ENCODE measurements at regions not wholly inside any gene's neighbourhood (a gene's known extent, or its start where the extent isn't known, plus 50 kb on each side); places are given as distances from the start of the nearest gene placed in this dataset.
A peak's percentile ranks its signal among the peaks of the same experiment; 100 is the strongest.

DNA sequence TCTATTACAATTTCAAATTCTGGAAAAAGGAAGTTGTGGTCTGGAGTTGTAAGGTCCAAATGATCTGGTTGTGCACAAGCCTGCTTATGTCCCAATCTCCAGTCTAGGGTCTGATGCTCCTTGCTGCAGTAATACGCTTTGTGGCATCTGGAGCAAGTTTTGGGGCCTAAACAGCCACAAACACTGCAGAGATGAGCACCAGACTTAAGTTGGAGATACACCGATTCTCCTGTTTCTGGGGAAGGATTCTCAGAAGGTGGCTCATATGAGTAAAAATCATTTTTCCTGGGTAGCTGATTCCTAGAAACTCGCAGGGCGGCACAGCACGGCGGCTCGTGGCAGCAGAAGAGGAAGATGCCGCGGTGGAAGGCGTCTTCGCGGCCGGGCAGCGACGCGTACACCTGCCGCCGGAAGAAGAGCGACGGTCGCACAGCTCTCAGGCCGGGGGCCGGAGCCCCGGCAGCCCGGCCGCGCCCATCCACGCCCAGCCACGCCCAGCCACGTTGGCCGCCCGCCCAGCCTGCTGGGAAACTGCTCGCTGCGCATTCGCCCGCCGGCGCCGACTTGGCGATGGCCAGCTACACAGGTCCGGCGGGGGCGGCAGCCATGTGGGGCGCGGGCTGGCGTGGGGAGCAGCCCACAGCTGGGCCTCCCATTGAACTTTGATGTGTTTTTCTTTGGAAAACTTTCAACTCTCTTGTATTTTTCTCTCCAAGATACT, 129.0 kb downstream of the ASCL4 start:
- TF ChIP-seq CTCF (IDR thresholded peaks at IDR 0.05; ENCODE audit: control insufficient read depth, insufficient read depth, low read depth, low read length, missing control alignments), result no peak
- no peak overlapping the region for H3K4me3 ChIP-seq (ENCODE audit: control insufficient read depth, low read depth, low read length)
- DNase-seq (ENCODE audit: low read depth), result no peak

- no peak for TF ChIP-seq CTCF (IDR thresholded peaks at IDR 0.05; ENCODE audit: control insufficient read depth, insufficient read depth, low read depth, low read length, missing control alignments)
- DNase-seq (ENCODE audit: low read depth), result no peak
- no peak overlapping the region for H3K4me3 ChIP-seq (ENCODE audit: control insufficient read depth, low read depth, low read length)
Measured at GRCh38 chr12:107906707-107907106, 132.2 kb downstream of the ASCL4 start.

DNA sequence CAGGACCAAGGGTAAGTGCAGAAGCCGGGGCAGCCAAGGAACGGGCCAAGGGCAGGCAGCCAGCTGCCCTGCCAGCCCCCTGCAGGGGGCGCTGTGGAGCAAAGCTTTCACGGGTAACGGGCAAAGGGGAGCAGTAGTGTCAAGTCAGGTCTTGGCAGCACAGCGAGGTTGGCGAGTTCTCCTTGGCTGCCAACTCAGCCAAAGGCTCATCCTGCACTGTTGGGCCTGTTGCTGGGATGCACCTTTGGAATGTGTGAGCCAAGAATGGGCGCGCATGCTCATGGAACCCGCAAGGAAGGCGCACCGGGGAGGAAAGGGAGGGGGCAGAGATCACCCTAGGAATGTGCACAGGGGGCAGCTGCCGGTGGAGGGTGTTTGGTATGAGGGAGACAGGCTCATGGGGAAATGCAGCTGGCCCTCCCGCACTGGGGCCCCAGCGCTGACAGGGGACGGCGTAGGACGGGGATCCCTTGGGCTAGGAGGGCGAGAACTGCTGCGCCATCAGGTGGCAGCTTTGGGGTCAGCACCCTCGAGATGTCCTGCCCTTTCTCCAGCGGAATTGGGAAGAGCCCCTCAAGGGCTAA, 138.0 kb downstream of the ASCL4 start:
- TF ChIP-seq CTCF (IDR thresholded peaks at IDR 0.05; ENCODE audit: control insufficient read depth, insufficient read depth, low read depth, low read length, missing control alignments), result peak; percentile 56
- DNase-seq (ENCODE audit: low read depth), result no peak
- H3K4me3 ChIP-seq (ENCODE audit: control insufficient read depth, low read depth, low read length), result no peak overlapping the region

DNA sequence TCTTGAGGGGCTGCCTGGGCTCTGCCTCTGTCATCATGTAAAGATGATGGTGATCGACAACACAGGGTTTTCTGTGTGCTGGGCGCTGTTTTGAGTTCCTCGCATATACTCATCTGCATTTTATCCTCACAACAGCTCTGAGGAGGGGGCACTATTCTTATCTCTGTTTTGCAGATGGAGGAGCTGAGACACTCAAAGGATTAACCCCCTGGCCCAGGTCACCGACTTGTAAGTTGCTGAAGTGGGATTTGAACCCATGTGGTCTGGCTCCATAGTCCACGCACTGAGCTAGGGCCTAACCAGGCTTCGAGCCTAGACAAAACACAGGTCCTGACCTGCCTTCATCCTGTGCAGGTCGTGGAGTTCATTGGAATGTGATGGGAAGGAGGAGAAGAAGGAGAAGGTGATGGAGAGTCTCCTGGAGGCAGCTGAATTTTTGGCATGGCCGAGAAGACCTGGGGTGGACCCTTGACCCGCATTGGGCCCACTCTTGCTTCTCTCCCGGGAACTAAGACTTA, 140.0 kb downstream of the ASCL4 start:
- no peak for TF ChIP-seq CTCF (IDR thresholded peaks at IDR 0.05; ENCODE audit: control insufficient read depth, insufficient read depth, low read depth, low read length, missing control alignments)
- H3K4me3 ChIP-seq (ENCODE audit: control insufficient read depth, low read depth, low read length), result no peak overlapping the region
- DNase-seq (ENCODE audit: low read depth), result no peak

DNA sequence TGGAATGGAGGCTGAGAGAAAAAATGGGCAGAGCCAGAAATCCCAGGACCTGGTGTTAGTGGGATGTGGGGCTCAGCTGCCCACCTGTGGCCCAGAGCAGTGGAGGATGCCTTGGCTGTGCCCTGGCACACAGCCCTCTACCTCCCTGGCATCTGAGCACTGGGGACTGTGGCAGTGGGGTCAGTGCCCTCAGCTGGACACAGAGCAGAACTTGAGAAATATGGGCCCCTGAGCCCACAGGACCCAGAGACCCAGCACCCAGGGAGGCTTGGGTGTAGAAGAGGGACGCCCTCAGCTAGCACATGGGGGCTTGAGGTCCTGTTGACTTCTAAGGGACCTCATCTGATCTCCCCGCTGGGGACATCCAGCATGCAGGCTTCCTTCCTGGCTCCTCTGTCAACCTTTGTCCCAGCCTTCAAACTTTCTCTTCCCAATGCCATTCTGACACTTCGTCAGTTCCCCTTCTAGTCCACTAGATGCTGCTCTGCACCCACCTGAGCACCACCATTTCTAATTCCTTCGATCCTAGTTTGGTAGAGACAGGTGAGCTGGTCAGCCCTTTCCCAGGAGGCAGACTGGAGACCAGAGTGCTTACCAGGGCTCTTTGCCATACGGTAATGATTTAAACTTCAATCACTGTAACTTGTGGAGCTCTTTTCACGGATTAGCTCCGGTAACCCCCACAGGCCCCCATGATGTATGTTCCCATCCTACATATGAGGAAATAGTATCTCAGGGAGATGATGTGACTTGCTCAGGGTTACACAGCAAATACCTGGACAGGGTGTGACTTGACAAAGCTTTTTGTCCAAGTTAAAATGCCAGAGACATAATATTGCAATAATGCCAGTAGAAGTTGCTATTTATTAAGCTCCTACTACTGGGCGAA, 143.7 kb downstream of the ASCL4 start:
- no peak overlapping the region for H3K4me3 ChIP-seq (ENCODE audit: control insufficient read depth, low read depth, low read length)
- TF ChIP-seq CTCF (IDR thresholded peaks at IDR 0.05; ENCODE audit: control insufficient read depth, insufficient read depth, low read depth, low read length, missing control alignments), result peak; percentile 70
- no peak for DNase-seq (ENCODE audit: low read depth)

DNA sequence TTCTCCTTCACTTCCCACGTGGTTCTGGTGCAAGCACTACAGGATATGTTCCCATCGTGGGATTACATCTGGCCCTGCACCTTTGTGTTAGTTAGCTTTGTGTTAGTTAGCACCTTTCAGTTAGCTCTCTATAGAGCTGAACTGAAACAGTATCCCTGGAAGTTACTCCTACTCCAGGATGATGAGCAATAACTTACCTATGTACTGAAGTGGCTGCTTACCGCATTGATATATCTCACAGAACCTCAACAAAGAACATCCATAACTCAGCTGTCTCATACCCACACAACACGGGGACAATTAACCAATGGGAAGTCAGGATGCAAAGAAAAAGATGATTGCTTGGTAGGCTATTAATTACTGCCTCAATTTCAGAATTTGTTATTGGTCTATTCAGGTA, 146.6 kb downstream of the ASCL4 start:
- no peak overlapping the region for H3K4me3 ChIP-seq (ENCODE audit: control insufficient read depth, low read depth, low read length)
- no peak for TF ChIP-seq CTCF (IDR thresholded peaks at IDR 0.05; ENCODE audit: control insufficient read depth, insufficient read depth, low read depth, low read length, missing control alignments)
- no peak for DNase-seq (ENCODE audit: low read depth)
